K562 (cell line): ENCODE measurements at regions not wholly inside any gene's neighbourhood (a gene's known extent, or its start where the extent isn't known, plus 50 kb on each side); places are given as distances from the start of the nearest gene placed in this dataset.

Source experiments
- ATAC-seq: fragments of 200-7000 bp; cut with Tn5 transposase; 3 replicates; pipeline ENCODE4 v1.9.1; 2020; ENCODE audit warnings: moderate library complexity
- BruUV-seq: library from RNA; stranded (reverse); fragments of 400-500 nt; replicated peaks from 2 replicates; lab custom pipeline; 2021; lab: Mats Ljungman, UMichigan
- CTCF ChIA-PET: fragments of 300-600 bp; formaldehyde crosslinking; extraction: SDS; loops from one replicate; lab custom pipeline; 2021; ENCODE audit warnings: low intra/inter-chr PET ratio; lab: Yijun Ruan, JAX
- POLR2A ChIA-PET: fragments of 300-600, 350-650 bp; sonication (Branson Sonifier 250); formaldehyde crosslinking; extraction: SDS; loops from one replicate; lab custom pipeline; 2021; ENCODE audit warnings: antibody characterized with exemption, inconsistent platforms; lab: Yijun Ruan, JAX
- DNase-seq, 4 experiments: peaks; one replicate each; pipeline versions ENCODE4 v3.0.0 to v3.0.0-alpha.2; 2011 to 2018; ENCODE audit warnings: low spot score in 3 of 4, mixed read lengths in 3 of 4; ENCODE audit errors: extremely low read depth in 1 of 4
- FAIRE-seq: peaks from 2 replicates; lab custom pipeline; 2011; peaks lifted over from hg19 to GRCh38; lab: Jason Lieb, UNC
- H2AFZ ChIP-seq: 2 replicates; pipeline ENCODE4 v1.6.0; 2011; ENCODE audit warnings: low read depth, low read length, control low read depth, inconsistent platforms
- H3K27ac ChIP-seq: fragments of 200-600 bp; 3 replicates; pipeline ENCODE4 v1.8.0; 2011; ENCODE audit warnings: low read depth, mild to moderate bottlenecking, control low read depth, inconsistent platforms, low read length, moderate library complexity, mixed read lengths; ENCODE audit errors: extremely low read depth
- H3K27me3 ChIP-seq, 2 experiments: fragments of 300-600 bp in 1 of 2; 2 replicates in 1 of 2; 3 replicates in 1 of 2; pipeline versions ENCODE4 v1.6.0 to v1.8.0; 2011; ENCODE audit warnings: inconsistent platforms in 2 of 2, low read length in 2 of 2, mild to moderate bottlenecking in 1 of 2, mixed read lengths in 1 of 2, moderate library complexity in 1 of 2; ENCODE audit not compliant: control insufficient read depth in 2 of 2, insufficient read depth in 2 of 2
- H3K36me3 ChIP-seq: fragments of 300-600 bp; 3 replicates; pipeline ENCODE4 v1.8.0; 2011; ENCODE audit warnings: mild to moderate bottlenecking, low read length, inconsistent platforms; ENCODE audit not compliant: control insufficient read depth, insufficient read depth
- H3K4me1 ChIP-seq, 2 experiments: fragments of 200-600 bp in 1 of 2; replicated peaks in 1 of 2; 2 replicates in 1 of 2; 3 replicates in 1 of 2; pipeline versions ENCODE4 v1.5.1 to v1.8.0; 2011; ENCODE audit warnings: inconsistent platforms in 2 of 2, low read length in 2 of 2, mild to moderate bottlenecking in 1 of 2, mixed read lengths in 1 of 2, moderate library complexity in 1 of 2; ENCODE audit not compliant: control insufficient read depth in 2 of 2, insufficient read depth in 2 of 2
- H3K4me2 ChIP-seq: 2 replicates; pipeline ENCODE4 v1.6.1; 2011; ENCODE audit warnings: low read length, control low read depth, inconsistent platforms, mixed read lengths; ENCODE audit not compliant: insufficient read depth
- H3K4me3 ChIP-seq: fragments of 200-600 bp; sonication (generic), shearing (Covaris generic); 2 replicates; pipeline ENCODE4 v1.5.1; 2016; ENCODE audit warnings: control low read depth, inconsistent platforms
- H3K79me2 ChIP-seq: fragments of 200-600 bp; 3 replicates; pipeline ENCODE4 v1.8.0; 2011; ENCODE audit warnings: low read length, inconsistent platforms; ENCODE audit not compliant: control insufficient read depth, insufficient read depth
- H3K9ac ChIP-seq, 2 experiments: 2 replicates each; pipeline versions ENCODE4 v1.6.0 to v1.6.1; 2011; ENCODE audit warnings: low read depth in 2 of 2, low read length in 2 of 2, control low read depth in 1 of 2, inconsistent platforms in 1 of 2, mild to moderate bottlenecking in 1 of 2, mixed read lengths in 1 of 2; ENCODE audit not compliant: insufficient read depth in 1 of 2
- H3K9me1 ChIP-seq: one replicate; pipeline ENCODE4 v1.6.0; 2011; ENCODE audit warnings: inconsistent platforms, mild to moderate bottlenecking, low read length, moderate library complexity; ENCODE audit not compliant: control insufficient read depth, insufficient read depth
- H3K9me3 ChIP-seq: replicated peaks from 2 replicates; pipeline ENCODE4 v1.5.1; 2011; ENCODE audit warnings: low read depth, low read length, inconsistent platforms; ENCODE audit not compliant: control insufficient read depth, insufficient read depth
- H4K20me1 ChIP-seq: replicated peaks from 2 replicates; pipeline ENCODE4 v1.6.1; 2011; ENCODE audit warnings: low read length, inconsistent platforms, mixed read lengths; ENCODE audit not compliant: control insufficient read depth, insufficient read depth
- BMI1 ChIP-seq: fragments of 150-350 bp; IDR thresholded peaks from 2 replicates; pipeline ENCODE4 v1.6.1; 2014; ENCODE audit warnings: low read length
- CBFB ChIP-seq: sonication (generic); formaldehyde crosslinking; IDR thresholded peaks from 2 replicates; pipeline ENCODE4 v1.4.0; 2020; ENCODE audit warnings: mild to moderate bottlenecking, missing genetic modification reagents
- CREB3L1 ChIP-seq: fragments of 450-650 bp; IDR thresholded peaks from 2 replicates; pipeline ENCODE4 v1.6.1; 2014; ENCODE audit warnings: low read depth, mild to moderate bottlenecking, moderate library complexity, borderline replicate concordance
- DPF2 ChIP-seq: fragments of 450-650 bp; IDR thresholded peaks from 2 replicates; pipeline ENCODE4 v1.6.1; 2016
- MAX ChIP-seq: sonication (generic); formaldehyde crosslinking; IDR thresholded peaks from 2 replicates; pipeline ENCODE4 v1.9.0; 2022; ENCODE audit warnings: mild to moderate bottlenecking, missing genetic modification reagents
- PHB ChIP-seq: fragments of 250-450 bp; sonication (Bioruptor Pico); IDR thresholded peaks from 2 replicates; pipeline ENCODE4 v1.5.0; 2021
- RREB1 ChIP-seq: fragments of 250-450 bp; sonication (Bioruptor Pico); IDR thresholded peaks from 2 replicates; pipeline ENCODE4 v1.4.0; 2020
- ZBTB1 ChIP-seq: sonication (generic); formaldehyde crosslinking; IDR thresholded peaks from 2 replicates; pipeline ENCODE4 v1.8.1; 2023; ENCODE audit warnings: missing genetic modification reagents, low read depth, mild to moderate bottlenecking, borderline replicate concordance
- ZNF143 ChIP-seq: sonication (generic); formaldehyde crosslinking; IDR thresholded peaks from 2 replicates; pipeline ENCODE4 v1.9.0; 2022; ENCODE audit warnings: mild to moderate bottlenecking, missing genetic modification reagents
- ZNF263 ChIP-seq: sonication (generic); formaldehyde crosslinking; IDR thresholded peaks from 2 replicates; pipeline ENCODE4 v1.8.0; 2022; ENCODE audit warnings: mild to moderate bottlenecking, missing genetic modification reagents, borderline replicate concordance
- ZNF395 ChIP-seq: fragments of 200-800 bp; sonication (Bioruptor generic); IDR thresholded peaks from 2 replicates; pipeline ENCODE4 v1.6.1; 2017; ENCODE audit warnings: missing genetic modification characterization, missing compliant biosample characterization
- ZNF41 ChIP-seq: fragments of 250-450 bp; sonication (Bioruptor Pico); conservative IDR thresholded peaks from 2 replicates; pipeline ENCODE4 v1.4.0; 2020; ENCODE audit warnings: mild to moderate bottlenecking
- ZNF436 ChIP-seq: fragments of 250-450, 450-650 bp; sonication (Bioruptor Pico); formaldehyde crosslinking; IDR thresholded peaks from 2 replicates; pipeline ENCODE4 v1.7.0; 2020; ENCODE audit warnings: mild to moderate bottlenecking
- in situ Hi-C: fragments of 300-500 bp; cut with MboI; formaldehyde crosslinking; loops from 4 replicates; pipeline ENCODE4 v1.15.0; 2018; ENCODE audit warnings: inconsistent platforms, mixed read lengths
- intact Hi-C: fragments of 100-400 bp; cut with micrococcal nuclease; formaldehyde crosslinking; loops from 2 replicates; pipeline ENCODE4 v1.14.2; 2022

- Histone ChIP-seq H3K36me3 (no peaks in the 10 kb centered on the region), H3K9me1 (no peaks in the 10 kb centered on the region), H2AFZ (no peak overlapping the region), H3K4me3 (no peak overlapping the region), H3K4me1 (peaks cover 3 to 29% of the 10 kb centered on the region in 2 experiments; a peak in 4 of 5 replicates), H3K4me2 (no peak overlapping the region), H4K20me1 (no peaks in the 10 kb centered on the region), H3K27ac (no peak overlapping the region), H3K9ac (no peak overlapping the region), H3K9me3 (no peaks in the 10 kb centered on the region), H3K79me2 (no peaks in the 10 kb centered on the region), H3K27me3 (no peaks in the 10 kb centered on the region)
- no TSS peak for BruUV-seq
- CTCF ChIA-PET: no interaction called here
- POLR2A ChIA-PET: no interaction called here
- FAIRE-seq (no peak), DNase-seq (no peak), ATAC-seq (no peak)
- in situ Hi-C loops: no loop called here
- intact Hi-C loops: no loop called here
- no peak for TF ChIP-seq ZNF41 (CRISPR knock-in tag)
- TF ChIP-seq MAX (CRISPR knock-in tag): no peak
- TF ChIP-seq ZBTB1: no peak
- no peak for TF ChIP-seq ZNF395
- TF ChIP-seq DPF2: no peak
- no peak for TF ChIP-seq CREB3L1
- TF ChIP-seq PHB (CRISPR knock-in tag): no peak
- no peak for TF ChIP-seq RREB1 (CRISPR knock-in tag)
- TF ChIP-seq BMI1: no peak
- no peak for TF ChIP-seq ZNF143 (CRISPR knock-in tag)
- no peak for TF ChIP-seq ZNF263 (CRISPR knock-in tag)
- no peak for TF ChIP-seq ZNF436 (CRISPR knock-in tag)
- TF ChIP-seq CBFB: no peak
These were observed 123.2 kb downstream of the ADSS2 start for GRCh38 chr1:244328476-244328875.
